Stomach (tissue), 8 donors: ENCODE measurements at regions not wholly inside any gene's neighbourhood (a gene's known extent, or its start where the extent isn't known, plus 50 kb on each side); places are given as distances from the start of the nearest gene placed in this dataset.

ENCODE experiments used
- DNase-seq, 2 donors: peaks; one replicate each; pipeline versions ENCODE4 v3.0.0 to v3.0.0-alpha.2; 2013 to 2019
- H3K27ac ChIP-seq, 5 donors: fragments of 200-600 bp in 4 of 5; sonication (generic) in 4 of 5; one replicate each; pipeline ENCODE4 v1.5.1; 2013 to 2019; ENCODE audit warnings: mild to moderate bottlenecking in 1 of 5, moderate library complexity in 1 of 5
- H3K27me3 ChIP-seq, 3 donors: fragments of 200-600 bp; sonication (generic); one replicate each; pipeline ENCODE4 v1.5.1; 2017 to 2019; ENCODE audit warnings: mixed run types in 1 of 3
- H3K36me3 ChIP-seq, 4 donors: fragments of 200-600 bp; sonication (generic); 1 replicate in 3 of 4; 2 replicates in 1 of 4; pipeline ENCODE4 v1.5.1; 2016 to 2019
- H3K4me1 ChIP-seq, 4 donors: fragments of 200-600 bp; sonication (generic); one replicate each; pipeline ENCODE4 v1.5.1; 2016 to 2019
- H3K4me3 ChIP-seq, 4 donors: fragments of 200-600 bp; sonication (generic) in 3 of 4; one replicate each; pipeline ENCODE4 v1.5.1; 2016 to 2019; ENCODE audit warnings: mild to moderate bottlenecking in 1 of 4
- H3K9me3 ChIP-seq, 4 donors: fragments of 200-600 bp; sonication (generic); one replicate each; pipeline ENCODE4 v1.5.1; 2016 to 2019
- EP300 ChIP-seq: sonication (generic); formaldehyde crosslinking; IDR thresholded peaks from one replicate; pipeline ENCODE4 v1.6.1; 2017; ENCODE audit warnings: antibody characterized with exemption
- POLR2A ChIP-seq, 4 donors: fragments of 450-650 bp; IDR thresholded peaks; one replicate each; pipeline ENCODE4 v1.6.1; 2016; ENCODE audit warnings: antibody characterized with exemption in 4 of 4, control low read depth in 2 of 4, mild to moderate bottlenecking in 1 of 4, moderate library complexity in 1 of 4
- POLR2AphosphoS5 ChIP-seq, 3 donors: sonication (generic); formaldehyde crosslinking; IDR thresholded peaks; one replicate each; pipeline ENCODE4 v1.6.1; 2016; ENCODE audit warnings: antibody characterized with exemption in 3 of 3
- WGBS, 5 donors: extraction: QIAGEN DNeasy Blood & Tissue Kit in 3 of 5; methylation state at CpG; one replicate each; pipeline versions ENCODE4 v1.1.5 to v1.1.7; 2013 to 2018; 5-methylcytosine and 5-hydroxymethylcytosine counted together
- intact Hi-C: fragments of 100-400 bp; cut with DNase I; formaldehyde crosslinking; loops from one replicate; pipeline ENCODE4 v1.15.1; 2023; ENCODE audit warnings: low total_unique reads
- TF ChIP-seq, protein P1 (sequence below), 7 experiments: fragments of 450-650 bp in 4 of 7; fragments of 200-600 bp in 3 of 7; sonication (generic) in 3 of 7; IDR thresholded peaks; one replicate each; pipeline ENCODE4 v1.5.1; 2016 to 2019; ENCODE audit warnings: antibody characterized with exemption in 7 of 7, control low read depth in 2 of 7, mild to moderate bottlenecking in 1 of 7
- donor health status: healthy with polysubstance abuse.
- donor health status: Bipolar disorder and iron deficiency.
- donor health status: healthy.

DNA sequence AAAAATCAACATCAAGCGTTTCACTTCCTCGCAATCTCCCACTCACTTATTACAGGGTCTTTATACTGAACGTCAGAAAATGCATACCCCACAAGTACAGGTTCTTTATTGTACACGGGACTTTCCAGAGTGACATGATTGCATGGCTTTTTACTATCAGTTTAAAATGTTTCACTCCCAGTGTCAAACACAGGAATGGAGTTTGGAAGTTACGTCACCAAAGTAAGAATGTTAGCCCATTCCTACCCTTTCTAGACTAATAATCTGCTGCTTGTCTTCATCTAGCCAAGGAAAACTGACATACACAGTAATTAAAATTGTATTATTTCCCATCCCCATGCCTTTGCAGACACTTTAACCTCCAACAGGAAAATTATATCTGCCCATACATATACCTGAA lies 624.2 kb downstream of the BCL11B start:
- H3K36me3 ChIP-seq: no peaks in the 10 kb centered on the region
- H3K4me3 ChIP-seq: no peak overlapping the region
- no peak for DNase-seq
- H3K27ac ChIP-seq: no peak overlapping the region
- TF ChIP-seq, protein P1, sequence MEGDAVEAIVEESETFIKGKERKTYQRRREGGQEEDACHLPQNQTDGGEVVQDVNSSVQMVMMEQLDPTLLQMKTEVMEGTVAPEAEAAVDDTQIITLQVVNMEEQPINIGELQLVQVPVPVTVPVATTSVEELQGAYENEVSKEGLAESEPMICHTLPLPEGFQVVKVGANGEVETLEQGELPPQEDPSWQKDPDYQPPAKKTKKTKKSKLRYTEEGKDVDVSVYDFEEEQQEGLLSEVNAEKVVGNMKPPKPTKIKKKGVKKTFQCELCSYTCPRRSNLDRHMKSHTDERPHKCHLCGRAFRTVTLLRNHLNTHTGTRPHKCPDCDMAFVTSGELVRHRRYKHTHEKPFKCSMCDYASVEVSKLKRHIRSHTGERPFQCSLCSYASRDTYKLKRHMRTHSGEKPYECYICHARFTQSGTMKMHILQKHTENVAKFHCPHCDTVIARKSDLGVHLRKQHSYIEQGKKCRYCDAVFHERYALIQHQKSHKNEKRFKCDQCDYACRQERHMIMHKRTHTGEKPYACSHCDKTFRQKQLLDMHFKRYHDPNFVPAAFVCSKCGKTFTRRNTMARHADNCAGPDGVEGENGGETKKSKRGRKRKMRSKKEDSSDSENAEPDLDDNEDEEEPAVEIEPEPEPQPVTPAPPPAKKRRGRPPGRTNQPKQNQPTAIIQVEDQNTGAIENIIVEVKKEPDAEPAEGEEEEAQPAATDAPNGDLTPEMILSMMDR (IDR thresholded peaks at IDR 0.05): no peak
- no peak for TF ChIP-seq EP300
- TF ChIP-seq POLR2AphosphoS5 (IDR thresholded peaks at IDR 0.05): no peak
- TF ChIP-seq POLR2A (IDR thresholded peaks at IDR 0.05): no peak
- 73 to 89% (median 85%) methylated on average over 5 of the region's 5 CpGs for whole genome bisulfite sequencing, 5 donors
- no peaks in the 10 kb centered on the region for H3K4me1 ChIP-seq
- H3K9me3 ChIP-seq: no peaks in the 10 kb centered on the region
- intact Hi-C loops: no loop called here
- no peaks in the 10 kb centered on the region for H3K27me3 ChIP-seq

DNA sequence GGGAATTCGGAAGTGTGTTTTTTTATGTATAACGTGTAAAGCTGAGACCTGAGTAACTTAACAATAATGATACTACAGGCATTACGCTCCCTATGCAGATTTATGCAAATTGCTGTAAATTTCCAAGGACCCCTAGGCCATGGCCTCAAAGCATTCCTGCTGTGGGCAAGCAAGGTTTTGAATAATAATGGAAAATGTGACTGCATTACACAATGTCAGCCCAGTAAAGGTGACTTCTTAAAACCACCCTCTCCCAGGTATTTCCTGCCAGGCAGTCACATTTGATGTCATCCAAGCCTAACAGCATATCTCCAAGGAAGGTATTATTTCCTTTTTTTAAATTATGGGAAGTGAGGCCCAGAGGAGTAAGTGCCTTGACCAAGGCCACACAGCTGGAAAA lies 621.0 kb downstream of the BCL11B start:
- H3K27me3 ChIP-seq: no peaks in the 10 kb centered on the region
- WGBS, 5 donors: 69 to 77% (median 74%) methylated on average over 3 of the region's 3 CpGs
- no peak for DNase-seq
- H3K9me3 ChIP-seq: peaks cover 0 to 16% (median 8%) of the 10 kb centered on the region in 4 donors
- no peak overlapping the region for H3K27ac ChIP-seq
- TF ChIP-seq, protein P1 (IDR thresholded peaks at IDR 0.05): no peak
- TF ChIP-seq POLR2AphosphoS5 (IDR thresholded peaks at IDR 0.05): no peak
- TF ChIP-seq EP300: no peak
- TF ChIP-seq POLR2A (IDR thresholded peaks at IDR 0.05): no peak
- intact Hi-C loops: no loop called here
- H3K36me3 ChIP-seq: no peaks in the 10 kb centered on the region
- H3K4me3 ChIP-seq: no peak overlapping the region
- H3K4me1 ChIP-seq: no peaks in the 10 kb centered on the region

DNA sequence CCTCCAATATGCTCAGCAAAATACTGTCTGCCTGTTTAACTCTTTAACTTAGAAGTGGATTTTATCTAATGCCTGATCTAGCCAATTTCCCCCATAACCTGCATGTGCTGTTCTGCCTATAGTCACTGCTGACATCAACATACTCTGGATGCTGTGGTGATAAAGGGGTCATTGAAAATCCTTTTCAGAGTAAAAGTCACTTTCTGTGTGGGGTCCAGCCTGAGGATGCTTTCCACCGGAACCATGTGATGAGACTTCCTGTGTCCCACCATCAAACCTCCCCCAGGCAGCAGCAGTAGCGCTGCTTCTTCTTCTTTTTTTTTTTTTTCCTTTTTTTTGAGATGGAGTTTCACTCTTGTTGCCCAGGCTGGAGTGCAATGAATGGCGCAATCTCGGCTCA lies 607.0 kb downstream of the BCL11B start:
- no peak for DNase-seq
- Histone ChIP-seq H3K4me1 (no peaks in the 10 kb centered on the region), H3K36me3 (no peaks in the 10 kb centered on the region), H3K27ac (no peak overlapping the region), H3K27me3 (no peaks in the 10 kb centered on the region), H3K9me3 (no peaks in the 10 kb centered on the region), H3K4me3 (no peak overlapping the region)
- WGBS, 5 donors: 73 to 88% (median 79%) methylated on average over 4 of the region's 4 CpGs
- intact Hi-C loops: no loop called here
- TF ChIP-seq POLR2A (IDR thresholded peaks at IDR 0.05) (no peak), EP300 (no peak), POLR2AphosphoS5 (IDR thresholded peaks at IDR 0.05) (no peak)
- TF ChIP-seq, protein P1 (IDR thresholded peaks at IDR 0.05): no peak

DNA sequence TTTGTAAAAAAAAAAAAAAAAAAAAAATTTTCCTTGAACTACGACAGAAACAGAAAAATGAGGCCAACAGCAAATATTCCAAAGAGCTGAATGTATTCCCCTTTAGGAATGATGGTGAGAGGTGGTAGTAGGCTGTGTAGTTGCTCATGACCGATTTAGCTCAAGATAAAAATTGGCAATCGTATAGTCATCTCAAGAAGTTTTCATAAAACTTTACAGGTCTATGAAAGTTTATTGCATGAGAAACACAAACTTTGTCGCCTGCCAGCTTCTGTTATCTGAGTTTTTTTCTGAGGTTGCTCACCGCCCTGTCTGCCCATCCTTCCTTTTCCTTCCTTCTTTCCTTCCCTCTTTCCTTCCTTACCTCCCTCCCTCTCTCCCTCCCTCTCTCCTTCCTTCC lies 605.5 kb downstream of the BCL11B start:
- H3K4me1 ChIP-seq: no peaks in the 10 kb centered on the region
- 62 to 79% (median 69%) methylated on average over 5 of the region's 5 CpGs for WGBS, 5 donors
- DNase-seq: no peak
- no peak overlapping the region for H3K4me3 ChIP-seq
- TF ChIP-seq POLR2AphosphoS5 (IDR thresholded peaks at IDR 0.05): no peak
- TF ChIP-seq EP300: no peak
- H3K36me3 ChIP-seq: no peaks in the 10 kb centered on the region
- H3K9me3 ChIP-seq: no peaks in the 10 kb centered on the region
- intact Hi-C loops: no loop called here
- no peak overlapping the region for H3K27ac ChIP-seq
- H3K27me3 ChIP-seq: no peaks in the 10 kb centered on the region

DNA sequence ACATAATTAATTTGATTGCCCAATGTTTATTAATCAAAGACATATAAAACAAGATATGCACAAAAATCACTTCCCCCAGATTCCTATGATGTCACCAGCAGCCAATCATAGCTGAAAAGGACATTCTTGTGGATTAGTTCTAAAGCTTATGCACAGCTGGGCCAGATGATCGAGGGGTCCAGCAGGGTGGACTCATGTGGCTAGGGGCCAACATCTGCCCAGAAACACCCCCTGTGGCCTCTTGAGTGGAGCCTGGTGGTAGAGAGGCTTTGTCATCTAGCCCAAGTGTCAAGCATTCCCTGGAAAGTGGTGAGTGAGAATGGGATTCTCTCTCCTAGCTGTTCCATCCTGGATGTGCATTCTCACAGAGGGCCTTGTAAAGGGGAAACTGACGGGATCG lies 590.0 kb downstream of the BCL11B start:
- H3K4me1 ChIP-seq: no peaks in the 10 kb centered on the region
- H3K27me3 ChIP-seq: no peaks in the 10 kb centered on the region
- intact Hi-C loops: no loop called here
- no peak overlapping the region for H3K4me3 ChIP-seq
- TF ChIP-seq POLR2A (IDR thresholded peaks at IDR 0.05) (no peak), POLR2AphosphoS5 (IDR thresholded peaks at IDR 0.05) (no peak), EP300 (no peak)
- TF ChIP-seq, protein P1 (IDR thresholded peaks at IDR 0.05): no peak
- H3K36me3 ChIP-seq: no peaks in the 10 kb centered on the region
- peaks cover 0 to 10% (median 3%) of the 10 kb centered on the region in 4 donors for H3K9me3 ChIP-seq
- 67 to 85% (median 70%) methylated on average over 3 of the region's 3 CpGs for WGBS, 5 donors
- no peak overlapping the region for H3K27ac ChIP-seq
- DNase-seq: no peak
